HL-60 (cell line): ENCODE measurements at regions not wholly inside any gene's neighbourhood (a gene's known extent, or its start where the extent isn't known, plus 50 kb on each side); places are given as distances from the start of the nearest gene placed in this dataset.

Experiments used
- CTCF ChIP-seq: IDR thresholded peaks from one replicate; pipeline ENCODE4 v1.5.1; 2011; ENCODE audit warnings: low read length, control low read depth, inconsistent platforms; ENCODE audit not compliant: insufficient read depth
- GABPA ChIP-seq: IDR thresholded peaks from 2 replicates; pipeline ENCODE4 v1.6.1; 2012; ENCODE audit warnings: low read depth
- POLR2AphosphoS5 ChIP-seq: IDR thresholded peaks from 2 replicates; pipeline ENCODE4 v1.6.1; 2012; ENCODE audit warnings: low read depth
- REST ChIP-seq: IDR thresholded peaks from 2 replicates; pipeline ENCODE4 v1.6.1; 2012; ENCODE audit warnings: low read depth; ENCODE audit not compliant: insufficient replicate concordance

- TF ChIP-seq CTCF (no peak), POLR2AphosphoS5 (no peak), GABPA (no peak), REST (no peak)
Observed at GRCh38 chr14:43369710-43370564, 1137.1 kb downstream of the FSCB start.
